GDM1 (cell line): ENCODE measurements at regions not wholly inside any gene's neighbourhood (a gene's known extent, or its start where the extent isn't known, plus 50 kb on each side); places are given as distances from the start of the nearest gene placed in this dataset.

Source experiments
- DNase-seq: peaks from one replicate; lab custom pipeline; 2025; lab: John Stamatoyannopoulos, UW

DNA sequence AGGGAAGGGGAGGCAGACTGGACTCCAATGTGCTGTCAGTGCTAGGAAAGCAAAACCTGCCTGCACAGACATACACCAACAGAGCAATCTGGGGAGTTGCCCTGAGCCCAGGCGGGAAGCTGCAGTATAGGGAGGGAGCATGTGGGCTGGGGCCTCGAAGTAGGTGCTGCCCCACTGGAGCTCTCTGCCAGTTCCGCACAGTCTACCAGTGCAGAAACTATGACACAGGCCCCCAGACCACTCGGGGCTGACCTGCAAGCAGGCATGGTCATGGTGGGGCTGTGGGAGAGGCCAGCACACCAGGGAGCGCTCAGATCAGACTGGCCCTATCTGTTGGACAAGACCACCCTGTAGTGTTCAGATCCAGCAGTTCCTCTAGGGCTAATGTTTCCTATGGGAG, 344.1 kb upstream of the TRAM1L1 start:
- DNase-seq: no peak

DNA sequence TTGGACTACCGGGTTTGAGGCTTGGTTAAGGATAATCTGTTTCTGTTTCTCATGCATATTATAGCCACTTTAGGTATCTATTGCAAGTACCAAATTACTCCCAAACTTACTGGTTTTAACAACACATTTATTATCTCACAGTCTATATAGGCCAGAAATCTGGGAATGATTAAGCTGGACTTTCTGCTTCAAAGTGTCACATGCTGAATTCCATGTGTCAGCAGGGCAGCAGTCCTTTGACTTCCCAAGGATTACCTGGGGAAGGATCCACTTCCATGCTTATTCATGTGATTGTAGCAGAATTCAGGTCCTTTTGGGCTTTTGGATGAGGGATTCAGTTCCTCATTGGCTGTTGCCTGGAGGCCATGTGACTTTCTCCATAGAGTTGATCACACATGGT, 349.0 kb upstream of the TRAM1L1 start:
- no peak for DNase-seq

DNA sequence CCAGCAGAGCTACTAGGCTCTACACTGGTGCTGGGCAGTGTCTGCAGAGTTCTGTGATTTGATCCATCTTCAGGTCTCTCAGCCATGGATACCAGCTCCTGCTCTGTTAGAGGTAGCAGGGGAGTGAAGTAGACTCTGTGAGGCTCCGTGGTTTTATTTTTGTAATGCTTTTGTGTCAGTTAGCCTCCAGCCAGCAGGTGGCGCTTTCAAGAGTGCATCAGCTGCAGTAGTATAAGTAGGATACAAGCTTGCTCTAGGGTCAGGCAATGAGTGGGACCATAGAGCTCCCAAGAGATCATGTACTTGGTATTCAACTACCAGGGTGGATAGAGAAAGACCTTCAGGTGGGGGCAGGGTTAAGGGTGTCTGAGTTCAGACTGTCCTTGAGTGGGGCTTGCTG, 362.5 kb upstream of the TRAM1L1 start:
- no peak for DNase-seq

DNA sequence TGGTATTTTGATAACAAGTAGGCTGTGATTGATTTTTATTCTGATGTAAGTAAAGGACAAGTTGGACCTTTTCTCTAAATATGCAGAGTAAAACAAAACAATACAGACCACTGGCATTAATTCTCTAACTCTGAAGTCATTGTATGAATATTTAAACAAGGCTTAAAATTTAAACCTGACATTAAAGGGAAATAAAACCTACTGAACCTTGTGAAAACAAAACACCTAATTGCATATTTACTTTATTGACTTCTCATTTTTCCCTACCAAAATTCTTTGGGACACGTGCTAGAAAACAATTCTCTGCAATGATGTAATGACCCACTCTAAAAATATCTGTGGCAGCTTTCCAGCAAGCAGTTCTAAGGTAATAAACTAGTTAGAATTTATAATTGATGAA, 369.7 kb upstream of the TRAM1L1 start:
- DNase-seq: no peak

DNA sequence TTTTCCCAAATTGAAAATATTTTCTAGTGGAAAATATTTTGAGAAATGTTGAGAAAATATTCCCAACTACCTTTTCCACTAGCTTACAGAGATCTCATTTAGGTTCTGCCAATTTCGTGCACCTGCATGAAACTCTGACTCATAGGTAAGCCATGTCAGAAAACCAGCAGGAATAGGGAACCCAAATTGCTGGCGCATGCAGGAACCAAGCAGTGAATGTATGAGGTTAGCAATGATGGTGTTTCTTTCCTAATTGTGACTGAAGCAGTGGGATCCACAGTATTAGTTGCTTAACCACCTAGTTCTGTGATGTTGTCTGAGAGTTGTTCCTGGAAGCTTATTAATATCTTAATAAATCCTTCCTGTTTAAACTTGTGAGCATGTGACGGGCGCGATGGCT, 381.0 kb upstream of the TRAM1L1 start:
- DNase-seq: no peak

DNA sequence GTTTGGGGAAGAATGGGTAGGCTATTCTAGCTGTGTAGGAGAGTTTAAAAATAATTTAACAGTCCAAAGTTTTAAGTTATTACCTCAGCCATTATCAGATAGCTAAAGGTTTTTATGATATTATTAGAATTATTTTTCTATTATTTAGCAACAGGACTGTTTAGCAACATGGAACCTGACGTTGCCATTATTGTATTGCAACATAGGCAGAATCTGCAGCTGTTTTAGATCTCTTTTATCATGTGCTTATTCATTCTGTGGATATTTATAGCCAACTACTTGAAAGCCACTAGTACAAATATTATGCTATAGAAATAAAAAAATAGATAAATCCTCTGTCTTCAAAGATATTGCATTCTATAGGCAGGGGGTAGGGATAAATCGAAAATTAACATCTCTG, 382.0 kb upstream of the TRAM1L1 start:
- no peak for DNase-seq

DNA sequence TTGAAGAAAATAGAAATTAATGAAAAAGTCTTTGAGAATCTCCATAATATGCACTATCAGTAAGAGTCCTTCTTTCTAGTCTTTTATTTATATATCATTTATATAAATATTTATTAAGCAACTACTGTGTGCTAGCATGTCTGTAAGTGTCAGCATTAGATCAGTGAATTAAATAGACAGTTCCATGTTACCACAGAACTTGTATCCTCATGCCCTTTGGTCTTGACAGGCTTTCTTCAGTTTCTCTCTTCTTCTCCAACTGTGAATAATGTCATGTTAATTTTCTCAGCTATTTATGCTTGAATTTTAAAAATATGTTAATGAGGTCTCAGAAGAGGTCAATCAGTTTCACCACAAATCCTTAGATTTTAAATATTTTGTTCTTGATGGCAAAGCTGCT, 389.6 kb upstream of the TRAM1L1 start:
- DNase-seq: no peak

DNA sequence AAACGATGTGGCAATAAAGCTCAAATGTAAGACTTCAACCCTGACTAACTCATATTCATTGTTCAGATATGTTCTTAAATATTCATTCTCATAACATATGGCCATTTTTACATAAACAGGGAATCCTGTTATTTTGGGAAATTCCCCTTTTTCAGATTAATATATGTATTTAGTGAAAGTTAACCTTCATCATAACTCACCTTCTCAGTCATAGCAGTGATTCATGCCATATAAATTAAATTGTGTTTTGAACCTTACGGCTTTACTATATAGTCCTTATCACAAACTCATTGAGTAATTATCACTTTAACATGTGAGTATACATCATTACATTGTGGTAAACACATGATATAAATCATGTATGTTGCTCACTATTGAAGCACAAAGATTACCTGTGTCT, 392.5 kb upstream of the TRAM1L1 start:
- DNase-seq: no peak

DNA sequence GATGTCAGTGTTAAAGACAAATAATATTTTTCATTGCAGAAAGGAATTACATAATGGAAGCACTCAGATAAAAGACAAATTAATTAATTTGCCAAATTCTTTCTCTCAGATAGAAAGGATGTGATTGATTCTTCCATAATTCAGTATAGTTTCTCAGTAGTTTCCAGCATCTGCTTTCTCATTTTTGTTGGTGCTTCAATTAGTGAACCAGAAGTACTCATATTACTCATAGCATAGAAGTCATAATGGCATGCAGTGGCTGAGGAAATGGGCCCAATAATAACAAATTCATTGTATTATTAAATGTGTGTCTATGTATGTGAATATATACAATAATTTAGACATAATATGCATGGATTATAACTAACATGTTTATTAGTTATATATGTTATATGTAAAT, 393.3 kb upstream of the TRAM1L1 start:
- no peak for DNase-seq

DNA sequence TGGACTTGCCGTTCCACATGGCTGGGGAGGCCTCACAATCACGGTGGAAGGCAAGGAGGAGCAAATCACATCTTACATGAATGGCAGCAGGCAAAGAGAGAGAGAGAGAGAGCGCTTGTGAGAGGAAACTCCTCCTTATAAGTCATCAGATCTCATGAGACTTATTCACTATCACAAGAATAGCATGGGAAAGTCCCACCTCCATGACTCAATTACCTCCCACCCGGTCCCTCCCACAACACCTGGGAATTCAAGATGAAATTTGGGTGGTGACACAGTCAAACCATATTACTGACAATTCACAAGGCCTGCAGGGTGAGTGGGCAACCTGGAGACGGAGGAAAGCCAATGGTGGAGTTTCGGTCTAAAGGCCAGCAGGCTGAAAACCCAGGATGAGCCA, 394.3 kb upstream of the TRAM1L1 start:
- DNase-seq: no peak

DNA sequence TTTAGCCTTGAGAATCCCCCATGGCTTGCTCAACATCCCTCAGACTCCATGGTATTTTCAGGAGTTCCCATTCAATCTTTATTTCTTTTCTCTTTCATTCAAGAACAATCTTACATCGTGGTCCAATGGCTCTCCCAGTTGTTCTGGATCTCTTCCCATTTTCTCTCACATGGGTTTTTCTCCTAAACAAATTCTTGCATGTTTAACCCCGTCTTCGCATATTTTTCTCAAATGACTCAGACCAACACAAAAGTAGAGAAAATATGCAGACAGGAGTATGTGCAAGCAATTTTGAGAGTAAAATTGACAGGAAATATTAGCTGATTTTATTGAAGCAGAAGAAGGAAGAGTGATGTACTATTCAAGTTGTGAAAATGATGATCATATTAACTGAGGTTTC, 396.4 kb upstream of the TRAM1L1 start:
- DNase-seq: no peak

DNA sequence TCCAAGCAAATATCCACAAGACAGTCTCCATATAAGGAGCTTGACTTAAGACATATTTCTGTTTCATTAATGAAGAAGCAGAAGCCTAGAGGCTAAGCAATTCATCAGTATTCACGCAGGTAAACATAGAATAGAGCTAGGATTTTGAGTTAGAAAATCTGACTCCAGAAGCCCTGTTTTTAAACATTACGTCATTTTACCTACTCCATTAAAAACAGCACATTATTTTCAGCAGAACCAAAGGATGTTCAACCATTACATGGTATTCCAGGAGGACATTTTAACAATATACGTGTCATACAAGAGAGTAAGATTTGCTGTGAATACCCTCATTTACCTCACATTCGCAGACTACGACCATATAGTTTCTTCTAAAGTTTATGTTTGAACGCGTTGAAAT, 403.3 kb upstream of the TRAM1L1 start:
- DNase-seq: no peak

DNA sequence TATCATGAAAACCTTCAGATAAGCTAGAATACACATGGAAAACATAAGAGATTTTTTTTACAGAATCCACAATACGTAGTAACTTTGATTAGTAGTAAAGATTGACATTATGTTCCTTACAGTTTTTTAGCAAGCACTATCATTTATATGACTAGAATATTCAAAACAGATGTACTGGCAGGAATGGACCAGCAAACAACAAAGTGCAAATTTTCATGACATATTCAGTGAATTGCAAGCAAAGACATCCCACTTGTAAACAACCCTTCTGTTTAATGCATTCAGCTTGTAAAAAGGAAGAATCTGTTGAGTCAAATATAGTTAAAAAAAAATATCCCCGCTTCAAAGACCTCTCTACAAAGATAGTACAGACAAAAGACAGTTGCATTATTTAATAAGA, 403.7 kb upstream of the TRAM1L1 start:
- DNase-seq: no peak

DNA sequence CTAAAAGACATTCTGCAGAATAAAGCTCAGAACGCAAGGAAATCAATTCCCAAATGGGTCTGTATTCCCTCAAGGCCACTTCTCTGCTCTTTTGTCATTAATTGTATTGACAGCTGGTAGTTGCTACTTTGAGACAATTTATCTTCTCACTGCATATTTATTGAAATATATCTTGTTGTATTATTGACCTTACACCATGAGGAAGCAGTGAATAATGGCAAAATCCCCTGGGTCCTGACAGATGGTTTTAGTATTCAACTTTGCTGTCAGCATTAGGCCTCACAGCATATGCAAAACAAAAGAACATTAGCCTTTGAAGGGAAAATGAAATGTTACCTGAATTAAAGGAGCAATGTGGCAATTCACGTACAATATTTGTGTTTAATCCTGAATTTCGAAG, 406.1 kb upstream of the TRAM1L1 start:
- DNase-seq: no peak

DNA sequence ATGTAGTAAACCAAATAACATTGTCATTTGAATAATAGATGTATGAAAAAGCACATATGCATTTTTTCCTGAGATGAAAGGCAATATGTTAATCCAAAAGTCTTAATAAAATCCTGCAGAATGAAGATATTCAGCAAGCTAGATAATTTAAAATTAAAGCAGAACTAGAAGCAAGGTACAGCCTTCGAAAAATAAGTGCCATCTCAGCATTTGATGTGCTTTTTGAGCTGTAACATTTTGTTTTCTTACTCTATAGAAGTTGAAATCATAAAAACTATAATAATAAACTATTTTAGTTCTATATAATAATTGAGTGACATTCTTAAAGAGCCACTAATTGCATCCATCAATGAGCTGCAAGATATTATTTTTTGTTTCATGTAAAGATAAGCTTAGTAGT, 410.4 kb upstream of the TRAM1L1 start:
- DNase-seq: no peak

DNA sequence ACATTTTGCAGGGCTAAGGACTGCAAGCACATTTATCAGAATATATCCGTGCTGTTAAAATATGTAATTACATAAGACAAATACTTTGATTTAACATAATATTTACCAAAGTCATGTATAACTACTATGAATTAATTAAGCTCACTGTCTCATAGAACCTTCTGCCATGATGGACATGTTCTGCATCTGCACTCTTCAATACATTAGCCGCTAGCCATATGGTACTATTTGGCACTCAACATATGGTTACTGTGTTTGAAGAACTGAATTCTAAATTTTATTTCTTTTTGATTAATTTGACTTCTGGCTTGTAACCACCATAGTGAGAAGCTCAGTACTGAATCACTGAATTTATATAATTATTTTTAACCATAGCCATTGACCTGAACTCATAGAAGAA, 427.0 kb upstream of the TRAM1L1 start:
- DNase-seq: no peak

DNA sequence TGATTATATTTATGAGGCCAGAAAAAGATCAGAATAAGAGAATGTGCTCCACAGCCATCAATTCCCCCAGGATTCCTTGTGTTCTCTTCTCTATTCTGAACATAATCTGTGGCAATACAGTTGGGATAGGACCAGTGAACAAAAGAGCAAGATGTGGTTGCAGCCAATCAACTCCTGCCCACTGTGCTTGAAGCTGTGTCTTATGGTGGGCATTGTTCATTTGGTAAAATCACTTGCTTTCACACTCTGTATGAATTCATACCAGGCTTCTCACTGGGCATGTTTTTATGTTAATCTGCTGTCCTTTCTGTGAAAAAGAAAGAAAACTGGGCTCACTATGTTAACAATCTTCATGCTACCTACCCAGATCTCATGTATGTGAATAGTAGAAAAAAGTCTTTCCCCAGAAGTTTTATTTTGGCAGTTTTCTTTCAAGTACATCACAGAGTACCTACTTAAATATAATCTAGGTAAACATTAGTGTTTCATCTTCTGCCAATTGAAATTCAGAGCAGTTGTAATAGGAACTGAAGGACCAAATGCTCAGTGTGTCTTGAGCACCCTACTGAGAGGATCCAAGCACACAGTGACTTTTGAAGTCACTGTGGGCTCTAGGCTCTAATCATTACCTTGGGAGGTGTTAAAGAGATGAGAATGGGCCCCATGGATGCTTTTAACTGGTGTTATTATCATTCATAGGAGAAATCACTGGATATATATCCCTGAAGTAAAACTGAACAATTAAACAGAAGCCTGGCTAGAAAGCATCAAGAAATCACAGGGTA, 429.2 kb upstream of the TRAM1L1 start:
- no peak for DNase-seq

DNA sequence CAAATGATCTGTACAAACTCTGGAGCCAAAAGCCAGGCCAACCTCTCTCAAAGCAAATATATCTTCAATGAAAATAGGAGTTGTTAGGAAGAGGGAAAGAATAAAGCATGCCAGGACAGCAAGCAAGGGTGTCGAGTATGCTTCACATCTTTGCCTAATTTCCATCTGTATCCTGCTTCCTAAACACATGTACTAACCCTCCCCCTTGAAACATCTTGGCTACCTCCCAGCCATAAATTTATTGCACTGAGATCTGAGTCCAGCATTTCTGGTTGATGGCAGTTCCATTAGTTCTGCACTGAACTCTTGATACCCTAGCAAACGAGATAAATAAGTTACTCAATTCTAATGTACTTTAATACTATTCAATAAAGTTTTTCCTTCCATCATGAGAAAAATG, 430.5 kb upstream of the TRAM1L1 start:
- no peak for DNase-seq

DNA sequence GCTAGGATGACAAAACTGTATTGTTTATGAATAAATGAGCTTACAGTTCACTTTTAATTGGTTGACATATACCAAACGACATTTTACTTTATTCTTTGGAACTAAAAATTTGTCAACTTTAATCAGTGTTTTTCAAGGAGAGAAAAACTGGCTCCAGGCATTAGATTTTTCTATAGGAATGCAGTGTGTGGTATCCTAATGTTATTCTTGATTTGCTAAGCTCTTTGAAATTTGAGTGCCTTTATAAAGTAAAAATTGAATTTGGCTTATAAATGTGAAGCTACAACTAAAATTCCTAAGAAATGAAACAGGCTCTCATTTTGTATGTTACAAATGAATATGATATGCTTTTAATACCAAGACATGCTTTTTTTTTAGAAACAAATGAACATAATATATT, 442.2 kb upstream of the TRAM1L1 start:
- DNase-seq: no peak

DNA sequence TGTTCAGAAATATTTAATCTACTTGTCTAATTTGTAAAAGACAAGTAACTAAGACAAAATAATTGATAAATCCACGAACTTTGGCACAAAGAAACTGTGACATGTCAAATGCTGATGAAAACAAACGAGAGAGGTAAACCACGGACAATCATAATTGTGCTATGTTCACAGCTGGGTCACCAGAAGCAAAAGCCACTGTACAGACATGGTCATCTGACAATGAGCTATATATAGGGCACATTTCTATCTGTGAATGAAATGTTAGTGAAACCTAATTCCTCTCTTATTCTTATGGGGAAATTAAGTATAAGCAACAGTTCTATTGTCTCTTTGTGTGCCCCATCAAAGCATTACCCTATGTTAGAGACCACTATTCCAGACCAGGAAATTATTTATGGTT, 444.0 kb upstream of the TRAM1L1 start:
- no peak for DNase-seq

DNA sequence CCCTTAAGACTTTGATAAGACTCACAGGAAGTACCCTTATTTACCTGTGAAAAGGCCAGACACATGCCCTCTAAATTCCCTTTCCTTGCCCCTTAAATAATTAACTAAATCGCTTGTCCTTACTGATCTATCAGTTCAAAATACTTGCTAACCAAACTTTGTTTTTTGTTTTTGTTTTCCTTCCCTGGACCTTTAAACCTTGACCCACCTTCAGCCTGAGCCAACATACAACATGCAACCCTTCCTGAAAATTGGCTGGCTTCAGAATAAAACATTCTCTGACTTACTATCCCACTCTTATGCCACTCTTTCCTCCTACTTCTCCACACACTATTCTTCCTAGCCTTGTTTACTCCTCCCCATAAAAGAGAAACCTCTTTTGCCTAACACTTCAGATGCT, 448.1 kb upstream of the TRAM1L1 start:
- DNase-seq: no peak

DNA sequence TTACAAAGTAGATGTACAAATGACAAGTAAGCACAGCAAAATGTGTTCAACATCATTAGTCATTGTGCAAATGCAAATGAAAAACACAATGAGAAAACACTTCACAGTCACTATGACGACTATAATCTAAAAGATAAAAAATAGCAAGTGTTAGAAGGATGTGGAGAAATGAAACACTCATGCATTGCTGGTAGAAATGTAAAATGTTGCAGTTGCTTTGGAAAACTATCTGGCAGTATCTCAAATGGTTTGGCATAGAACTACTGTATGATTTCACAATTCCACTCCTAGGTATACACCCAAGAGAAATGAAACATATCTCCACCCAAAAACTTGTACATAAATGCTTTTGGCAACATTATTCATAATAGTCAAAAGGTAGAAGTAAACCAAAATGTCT, 459.7 kb upstream of the TRAM1L1 start:
- DNase-seq: no peak

DNA sequence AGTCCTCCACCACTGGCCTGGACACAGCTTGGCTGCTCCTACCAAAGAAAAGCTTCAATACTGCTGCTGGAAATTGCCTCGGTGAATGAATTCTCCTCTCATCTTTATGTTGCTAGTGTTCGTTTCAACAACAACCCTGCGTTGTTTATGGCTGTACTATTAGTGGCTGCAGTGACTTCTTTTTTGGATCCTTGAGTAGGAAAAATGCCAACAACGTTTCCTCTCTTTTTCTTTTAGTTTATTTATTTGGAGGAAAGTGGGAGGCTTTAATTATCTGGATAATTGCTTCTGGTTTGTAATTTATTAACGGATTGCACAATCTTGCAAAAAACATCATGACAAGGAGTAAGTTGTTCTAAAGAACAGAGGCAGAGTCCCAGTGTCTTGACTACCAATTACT, 464.1 kb upstream of the TRAM1L1 start:
- no peak for DNase-seq

DNA sequence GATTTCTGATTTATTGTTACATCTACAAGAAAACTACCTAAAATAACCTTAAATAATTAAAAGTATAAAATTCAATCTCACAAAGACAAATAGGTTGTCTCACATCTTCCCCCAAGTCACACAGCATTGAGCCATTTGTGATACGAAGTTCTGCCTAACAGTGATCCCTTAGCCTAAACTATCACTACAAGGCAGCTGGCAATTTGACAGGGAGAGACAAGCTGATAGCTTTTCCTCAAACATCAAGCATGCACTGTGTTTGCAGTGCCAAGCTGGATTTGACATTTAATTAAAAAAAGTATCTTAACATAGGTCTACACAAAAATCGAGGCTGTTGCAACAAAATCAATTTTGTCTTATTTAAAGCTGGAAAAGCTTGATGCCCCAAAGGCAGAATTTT, 464.7 kb upstream of the TRAM1L1 start:
- DNase-seq: no peak

DNA sequence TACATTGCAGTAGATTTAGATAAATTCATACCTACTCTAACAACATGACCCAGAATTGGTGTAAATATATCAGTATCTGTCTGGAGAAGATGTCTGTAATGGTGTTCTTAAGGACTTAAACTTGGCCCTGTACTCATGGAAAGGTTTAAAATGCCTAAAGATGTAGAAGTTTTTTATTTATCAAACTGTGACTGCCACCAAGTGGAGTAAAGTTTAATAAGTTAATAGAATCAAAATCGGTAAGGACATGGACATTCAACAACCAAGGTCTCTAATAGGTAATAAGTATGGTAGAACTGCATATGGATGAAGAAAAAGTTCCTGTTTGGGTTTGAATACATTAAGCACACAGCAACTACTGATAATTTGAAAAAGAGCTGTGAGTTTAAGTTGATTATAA, 474.0 kb upstream of the NDST3 start:
- no peak for DNase-seq
